Caco-2 (cell line): ENCODE measurements at regions not wholly inside any gene's neighbourhood (a gene's known extent, or its start where the extent isn't known, plus 50 kb on each side); places are given as distances from the start of the nearest gene placed in this dataset.

Source experiments
- BruUV-seq: library from RNA; stranded (reverse); fragments of 400-500 nt; replicated peaks from 2 replicates; lab custom pipeline; 2021; lab: Mats Ljungman, UMichigan
- CTCF ChIA-PET: fragments of 300-600 bp; sonication (Branson Sonifier 250); formaldehyde crosslinking; loops from one replicate; lab custom pipeline; 2022; ENCODE audit warnings: antibody characterized with exemption; lab: Charles Lee
- POLR2A ChIA-PET: fragments of 300-600 bp; sonication (Branson Sonifier 250); formaldehyde crosslinking; loops from one replicate; lab custom pipeline; 2022; ENCODE audit warnings: antibody characterized with exemption; lab: Charles Lee
- DNase-seq, 2 experiments: peaks; one replicate each; pipeline versions ENCODE4 v3.0.0 to v3.0.0-alpha.2; 2020 to 2022
- H3K27me3 ChIP-seq: replicated peaks from 2 replicates; pipeline ENCODE4 v1.6.0; 2011; ENCODE audit warnings: low read length; ENCODE audit not compliant: control insufficient read depth, insufficient read depth
- H3K36me3 ChIP-seq: 2 replicates; pipeline ENCODE4 v1.5.1; 2011; ENCODE audit warnings: low read length; ENCODE audit not compliant: control insufficient read depth, insufficient read depth
- H3K4me1 ChIP-seq: fragments of 250-450 bp; sonication (Bioruptor Pico); 2 replicates; pipeline ENCODE4 v1.5.1; 2020; ENCODE audit warnings: mild to moderate bottlenecking
- H3K4me3 ChIP-seq: 2 replicates; pipeline ENCODE4 v1.5.1; 2011; ENCODE audit warnings: low read depth, mild to moderate bottlenecking, control low read depth, low read length
- H3K9me3 ChIP-seq: fragments of 250-450 bp; sonication (Bioruptor Pico); 2 replicates; pipeline ENCODE4 v1.5.1; 2020; ENCODE audit warnings: mild to moderate bottlenecking, moderate library complexity
- H3K27ac Mint-ChIP-seq: one replicate; pipeline ENCODE4 v1.8.0; 2022; ENCODE audit warnings: mixed read lengths; ENCODE audit not compliant: unreplicated experiment
- H3K27me3 Mint-ChIP-seq: one replicate; pipeline ENCODE4 v1.8.0; 2022; ENCODE audit warnings: mixed read lengths; ENCODE audit not compliant: insufficient read depth, unreplicated experiment
- H3K36me3 Mint-ChIP-seq: one replicate; pipeline ENCODE4 v1.8.0; 2022; ENCODE audit warnings: mild to moderate bottlenecking, mixed read lengths; ENCODE audit not compliant: insufficient read depth, unreplicated experiment
- H3K4me1 Mint-ChIP-seq: one replicate; pipeline ENCODE4 v1.8.0; 2022; ENCODE audit warnings: low read depth, mixed read lengths; ENCODE audit not compliant: unreplicated experiment
- H3K4me3 Mint-ChIP-seq: one replicate; pipeline ENCODE4 v1.8.0; 2022; ENCODE audit warnings: mild to moderate bottlenecking, moderate library complexity, mixed read lengths; ENCODE audit not compliant: unreplicated experiment
- H3K9me3 Mint-ChIP-seq: one replicate; pipeline ENCODE4 v1.8.0; 2022; ENCODE audit warnings: mixed read lengths; ENCODE audit not compliant: unreplicated experiment
- CTCF ChIP-seq, 2 experiments: fragments of 200-600 bp in 1 of 2; IDR thresholded peaks; 1 replicate in 1 of 2; 2 replicates in 1 of 2; pipeline versions ENCODE4 v1.5.1 to v1.8.0; 2011 to 2022; ENCODE audit warnings: antibody characterized with exemption in 1 of 2, control low read depth in 1 of 2, inconsistent platforms in 1 of 2, low read depth in 1 of 2, low read length in 1 of 2, mild to moderate bottlenecking in 1 of 2, moderate library complexity in 1 of 2; ENCODE audit not compliant: insufficient read depth in 1 of 2, severe bottlenecking in 1 of 2, unreplicated experiment in 1 of 2
- intact Hi-C: fragments of 100-400 bp; cut with micrococcal nuclease; formaldehyde crosslinking; loops from one replicate; pipeline ENCODE4 v1.10.0; 2022; ENCODE audit not compliant: unreplicated experiment

GRCh38 chr15:47517737-47518136 is 199.6 kb upstream of the SEMA6D start:
- no peaks in the 10 kb centered on the region for H3K36me3 Mint-ChIP-seq
- H3K27ac Mint-ChIP-seq = no peak overlapping the region
- BruUV-seq = no TSS peak
- no peaks in the 10 kb centered on the region for H3K9me3 Mint-ChIP-seq
- no peak for TF ChIP-seq CTCF (IDR thresholded peaks at IDR 0.05; ENCODE audit: insufficient read depth in 1 of 2, low read depth in 1 of 2, low read length in 1 of 2, severe bottlenecking in 1 of 2, unreplicated experiment in 1 of 2)
- peaks cover 2% of the 10 kb centered on the region for H3K27me3 Mint-ChIP-seq
- Histone ChIP-seq H3K9me3 (no peaks in the 10 kb centered on the region), H3K4me1 (no peaks in the 10 kb centered on the region), H3K27me3 (no peaks in the 10 kb centered on the region), H3K36me3 (no peaks in the 10 kb centered on the region), H3K4me3 (no peak overlapping the region)
- intact Hi-C loops = no loop called here
- no peak overlapping the region for H3K4me3 Mint-ChIP-seq
- ChIA-PET POLR2A (no interaction called here), CTCF (no interaction called here)
- DNase-seq = no peak
- H3K4me1 Mint-ChIP-seq = no peaks in the 10 kb centered on the region

GRCh38 chr15:47523681-47524475 is 193.4 kb upstream of the SEMA6D start:
- no peak overlapping the region for H3K4me3 Mint-ChIP-seq
- no peaks in the 10 kb centered on the region for H3K36me3 Mint-ChIP-seq
- H3K27me3 Mint-ChIP-seq = peaks cover 7% of the 10 kb centered on the region
- no peaks in the 10 kb centered on the region for H3K36me3 ChIP-seq
- CTCF ChIA-PET = no interaction called here
- no peaks in the 10 kb centered on the region for H3K4me1 ChIP-seq
- TF ChIP-seq CTCF (IDR thresholded peaks at IDR 0.05; ENCODE audit: insufficient read depth in 1 of 2, low read depth in 1 of 2, low read length in 1 of 2, severe bottlenecking in 1 of 2, unreplicated experiment in 1 of 2) = no peak
- no peak overlapping the region for H3K27ac Mint-ChIP-seq
- no peaks in the 10 kb centered on the region for H3K27me3 ChIP-seq
- DNase-seq = no peak
- H3K9me3 ChIP-seq = no peaks in the 10 kb centered on the region
- H3K4me3 ChIP-seq = no peak overlapping the region
- no TSS peak for BruUV-seq
- intact Hi-C loops = no loop called here
- no peaks in the 10 kb centered on the region for H3K9me3 Mint-ChIP-seq
- POLR2A ChIA-PET = no interaction called here
- H3K4me1 Mint-ChIP-seq = no peaks in the 10 kb centered on the region

- H3K9me3 ChIP-seq = no peaks in the 10 kb centered on the region
- no peaks in the 10 kb centered on the region for H3K36me3 ChIP-seq
- Mint-ChIP-seq H3K4me1 (no peaks in the 10 kb centered on the region), H3K4me3 (no peak overlapping the region), H3K36me3 (no peaks in the 10 kb centered on the region), H3K27me3 (peaks cover 13% of the 10 kb centered on the region), H3K27ac (no peak overlapping the region), H3K9me3 (no peaks in the 10 kb centered on the region)
- no TSS peak for BruUV-seq
- DNase-seq = no peak
- TF ChIP-seq CTCF (IDR thresholded peaks at IDR 0.05; ENCODE audit: insufficient read depth in 1 of 2, low read depth in 1 of 2, low read length in 1 of 2, severe bottlenecking in 1 of 2, unreplicated experiment in 1 of 2) = no peak
- no peaks in the 10 kb centered on the region for H3K4me1 ChIP-seq
- ChIA-PET CTCF (no interaction called here), POLR2A (no interaction called here)
- no peak overlapping the region for H3K4me3 ChIP-seq
- no peaks in the 10 kb centered on the region for H3K27me3 ChIP-seq
- intact Hi-C loops = no loop called here
Observed at GRCh38 chr15:47529241-47529640, 188.1 kb upstream of the SEMA6D start.
